ENCODE measurements at regions not wholly inside any gene's neighbourhood (a gene's known extent, or its start where the extent isn't known, plus 50 kb on each side); places are given as distances from the start of the nearest gene placed in this dataset.

DNA sequence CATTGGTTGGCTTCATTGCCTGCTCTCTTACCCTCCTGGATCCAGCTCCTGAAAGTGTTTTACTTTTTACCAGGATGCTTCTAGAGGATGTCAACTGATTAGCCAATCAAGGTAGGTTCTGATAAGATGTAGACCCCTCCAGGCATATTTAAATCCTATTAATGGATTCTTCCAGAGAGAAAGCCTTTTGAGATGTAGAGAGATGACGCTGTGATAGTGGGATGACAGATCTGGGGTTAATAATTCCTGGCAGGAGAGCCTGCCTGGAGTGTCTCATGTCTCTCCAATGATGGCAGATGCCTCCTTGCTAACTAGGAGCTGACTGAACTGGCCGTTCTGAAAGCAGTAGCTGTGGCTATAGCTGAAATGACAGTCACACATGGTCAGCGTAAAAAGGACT is 116.9 kb upstream of the DTNBP1 start:
- no peaks in the 10 kb centered on the region for H3K9me3 Mint-ChIP-seq (ENCODE audit: unreplicated experiment)
- intact Hi-C loops (cut with micrococcal nuclease; ENCODE audit: unreplicated experiment): no loop called here
- H3K4me1 ChIP-seq: no peaks in the 10 kb centered on the region
- H3K36me3 Mint-ChIP-seq (ENCODE audit: insufficient read depth, unreplicated experiment): no peaks in the 10 kb centered on the region
- H3K4me3 Mint-ChIP-seq (ENCODE audit: unreplicated experiment): no peak overlapping the region
- ChIA-PET POLR2A (no interaction called here), CTCF (no interaction called here)
- no peaks in the 10 kb centered on the region for H3K9me3 ChIP-seq
- H3K27ac Mint-ChIP-seq (ENCODE audit: unreplicated experiment): no peak overlapping the region
- H3K4me1 Mint-ChIP-seq (ENCODE audit: low read depth, unreplicated experiment): no peaks in the 10 kb centered on the region
- no TSS peak for BruUV-seq (replicated peaks)
- H3K36me3 ChIP-seq (ENCODE audit: control insufficient read depth, insufficient read depth, low read length): no peaks in the 10 kb centered on the region
- H3K27me3 ChIP-seq (replicated peaks; ENCODE audit: control insufficient read depth, insufficient read depth, low read length): no peaks in the 10 kb centered on the region
- no peak for DNase-seq
- no peak overlapping the region for H3K4me3 ChIP-seq (ENCODE audit: low read depth, low read length)
- H3K27me3 Mint-ChIP-seq (ENCODE audit: insufficient read depth, unreplicated experiment): no peaks in the 10 kb centered on the region
- TF ChIP-seq, protein P1, sequence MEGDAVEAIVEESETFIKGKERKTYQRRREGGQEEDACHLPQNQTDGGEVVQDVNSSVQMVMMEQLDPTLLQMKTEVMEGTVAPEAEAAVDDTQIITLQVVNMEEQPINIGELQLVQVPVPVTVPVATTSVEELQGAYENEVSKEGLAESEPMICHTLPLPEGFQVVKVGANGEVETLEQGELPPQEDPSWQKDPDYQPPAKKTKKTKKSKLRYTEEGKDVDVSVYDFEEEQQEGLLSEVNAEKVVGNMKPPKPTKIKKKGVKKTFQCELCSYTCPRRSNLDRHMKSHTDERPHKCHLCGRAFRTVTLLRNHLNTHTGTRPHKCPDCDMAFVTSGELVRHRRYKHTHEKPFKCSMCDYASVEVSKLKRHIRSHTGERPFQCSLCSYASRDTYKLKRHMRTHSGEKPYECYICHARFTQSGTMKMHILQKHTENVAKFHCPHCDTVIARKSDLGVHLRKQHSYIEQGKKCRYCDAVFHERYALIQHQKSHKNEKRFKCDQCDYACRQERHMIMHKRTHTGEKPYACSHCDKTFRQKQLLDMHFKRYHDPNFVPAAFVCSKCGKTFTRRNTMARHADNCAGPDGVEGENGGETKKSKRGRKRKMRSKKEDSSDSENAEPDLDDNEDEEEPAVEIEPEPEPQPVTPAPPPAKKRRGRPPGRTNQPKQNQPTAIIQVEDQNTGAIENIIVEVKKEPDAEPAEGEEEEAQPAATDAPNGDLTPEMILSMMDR (IDR thresholded peaks at IDR 0.05; ENCODE audit: insufficient read depth in 1 of 2, low read depth in 1 of 2, low read length in 1 of 2, severe bottlenecking in 1 of 2, unreplicated experiment in 1 of 2): no peak

DNA sequence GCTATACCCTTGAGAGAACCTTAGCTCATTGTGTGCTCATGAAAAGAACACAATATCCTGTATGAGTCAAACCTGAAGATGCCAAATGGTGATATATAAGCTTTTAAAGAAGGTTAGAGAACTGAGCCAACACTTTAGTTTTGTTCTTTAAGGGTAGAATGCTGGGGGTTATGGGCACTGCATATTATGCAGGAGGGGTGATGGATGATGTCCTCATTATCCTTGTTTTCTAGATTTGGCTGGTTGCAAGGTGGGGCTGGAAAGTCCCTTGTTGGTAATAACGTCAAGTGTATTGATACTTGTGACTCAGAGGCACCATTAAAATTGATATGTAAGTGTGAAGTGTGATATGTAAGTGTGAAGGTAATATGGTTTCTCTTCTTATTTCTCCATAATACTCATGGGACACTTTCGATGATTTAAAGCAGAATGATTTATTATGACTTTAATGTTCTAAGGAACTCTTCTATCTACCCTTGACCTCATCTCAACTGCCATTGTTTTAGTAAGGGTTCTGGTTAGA is 113.7 kb upstream of the DTNBP1 start:
- ChIA-PET POLR2A (no interaction called here), CTCF (no interaction called here)
- Mint-ChIP-seq H3K9me3 (ENCODE audit: unreplicated experiment) (no peaks in the 10 kb centered on the region), H3K4me3 (ENCODE audit: unreplicated experiment) (no peak overlapping the region), H3K36me3 (ENCODE audit: insufficient read depth, unreplicated experiment) (no peaks in the 10 kb centered on the region), H3K27me3 (ENCODE audit: insufficient read depth, unreplicated experiment) (peaks cover 4% of the 10 kb centered on the region), H3K4me1 (ENCODE audit: low read depth, unreplicated experiment) (no peaks in the 10 kb centered on the region), H3K27ac (ENCODE audit: unreplicated experiment) (no peak overlapping the region)
- intact Hi-C loops (cut with micrococcal nuclease; ENCODE audit: unreplicated experiment): no loop called here
- H3K27me3 ChIP-seq (replicated peaks; ENCODE audit: control insufficient read depth, insufficient read depth, low read length): no peaks in the 10 kb centered on the region
- no peaks in the 10 kb centered on the region for H3K36me3 ChIP-seq (ENCODE audit: control insufficient read depth, insufficient read depth, low read length)
- no peaks in the 10 kb centered on the region for H3K9me3 ChIP-seq
- no peaks in the 10 kb centered on the region for H3K4me1 ChIP-seq
- TF ChIP-seq, protein P1 (IDR thresholded peaks at IDR 0.05; ENCODE audit: insufficient read depth in 1 of 2, low read depth in 1 of 2, low read length in 1 of 2, severe bottlenecking in 1 of 2, unreplicated experiment in 1 of 2): no peak
- no peak overlapping the region for H3K4me3 ChIP-seq (ENCODE audit: low read depth, low read length)
- BruUV-seq (replicated peaks): no TSS peak
- DNase-seq: no peak

DNA sequence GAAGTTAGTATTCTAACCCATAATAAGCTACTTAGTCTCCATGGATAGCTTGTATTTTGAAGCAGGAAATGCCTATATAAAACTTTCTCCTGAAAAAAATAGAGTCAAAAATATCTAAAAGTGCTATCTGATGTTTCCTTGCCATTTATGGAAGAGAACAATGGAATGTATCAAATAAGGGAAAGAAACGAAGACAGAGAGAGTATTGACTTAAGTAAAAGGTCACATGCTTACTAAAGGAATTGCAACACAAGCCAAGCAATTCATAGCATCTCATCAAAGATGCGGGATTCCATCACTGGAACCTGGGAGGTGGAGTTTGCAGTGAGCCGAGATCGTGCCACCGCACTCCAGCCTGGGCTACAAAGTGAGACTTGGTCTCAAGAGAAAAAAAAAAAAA is 112.9 kb upstream of the DTNBP1 start:
- ChIA-PET POLR2A (no interaction called here), CTCF (no interaction called here)
- H3K36me3 Mint-ChIP-seq (ENCODE audit: insufficient read depth, unreplicated experiment): no peaks in the 10 kb centered on the region
- Histone ChIP-seq H3K27me3 (replicated peaks; ENCODE audit: control insufficient read depth, insufficient read depth, low read length) (no peaks in the 10 kb centered on the region), H3K36me3 (ENCODE audit: control insufficient read depth, insufficient read depth, low read length) (no peaks in the 10 kb centered on the region), H3K4me1 (no peaks in the 10 kb centered on the region), H3K9me3 (no peaks in the 10 kb centered on the region), H3K4me3 (ENCODE audit: low read depth, low read length) (no peak overlapping the region)
- no TSS peak for BruUV-seq (replicated peaks)
- no peak overlapping the region for H3K27ac Mint-ChIP-seq (ENCODE audit: unreplicated experiment)
- DNase-seq: no peak
- H3K4me1 Mint-ChIP-seq (ENCODE audit: low read depth, unreplicated experiment): no peaks in the 10 kb centered on the region
- TF ChIP-seq, protein P1 (IDR thresholded peaks at IDR 0.05; ENCODE audit: insufficient read depth in 1 of 2, low read depth in 1 of 2, low read length in 1 of 2, severe bottlenecking in 1 of 2, unreplicated experiment in 1 of 2): no peak
- intact Hi-C loops (cut with micrococcal nuclease; ENCODE audit: unreplicated experiment): no loop called here
- no peak overlapping the region for H3K4me3 Mint-ChIP-seq (ENCODE audit: unreplicated experiment)
- peaks cover 4% of the 10 kb centered on the region for H3K27me3 Mint-ChIP-seq (ENCODE audit: insufficient read depth, unreplicated experiment)
- no peaks in the 10 kb centered on the region for H3K9me3 Mint-ChIP-seq (ENCODE audit: unreplicated experiment)
